GM19455 (cell line): ENCODE measurements at regions not wholly inside any gene's neighbourhood (a gene's known extent, or its start where the extent isn't known, plus 50 kb on each side); places are given as distances from the start of the nearest gene placed in this dataset.

ENCODE experiments used
- ATAC-seq: cut with Tn5 transposase; IDR thresholded peaks from one replicate; pipeline ENCODE4 v1.9.1; 2021; ENCODE audit not compliant: unreplicated experiment

- ATAC-seq: no peak
These were observed 50.3 kb upstream of the TRIM9 start for GRCh38 chr14:51145246-51145645.

GRCh38 chr14:51147183-51147582, 52.3 kb upstream of the TRIM9 start:
- ATAC-seq: no peak

- no peak for ATAC-seq
These were observed 60.4 kb upstream of the TRIM9 start for GRCh38 chr14:51155326-51155725.

- no peak for ATAC-seq
These were observed 62.1 kb upstream of the TRIM9 start for GRCh38 chr14:51157012-51157411.

- ATAC-seq: no peak
These were observed 66.0 kb upstream of the TRIM9 start for GRCh38 chr14:51160871-51161270.

GRCh38 chr14:51165415-51165814, 70.5 kb upstream of the TRIM9 start:
- no peak for ATAC-seq

- no peak for ATAC-seq
These were observed 72.3 kb upstream of the TMX1 start for GRCh38 chr14:51167587-51168214.

GRCh38 chr14:51168215-51168613, 71.8 kb upstream of the TMX1 start:
- ATAC-seq: no peak

- no peak for ATAC-seq
These were observed 66.2 kb upstream of the TMX1 start for GRCh38 chr14:51173863-51174262.

GRCh38 chr14:51176839-51177238, 63.2 kb upstream of the TMX1 start:
- ATAC-seq: no peak

- ATAC-seq: peak; percentile 59
These were observed 59.5 kb upstream of the TMX1 start for GRCh38 chr14:51180577-51180976.

GRCh38 chr14:51182131-51182565, 57.9 kb upstream of the TMX1 start:
- ATAC-seq: no peak

GRCh38 chr14:51185180-51185579, 54.9 kb upstream of the TMX1 start:
- ATAC-seq: no peak

GRCh38 chr14:51185754-51186153, 54.3 kb upstream of the TMX1 start:
- peak; percentile 77 for ATAC-seq

GRCh38 chr14:51188566-51189185, 51.4 kb upstream of the TMX1 start:
- ATAC-seq: no peak

GRCh38 chr14:51189600-51190376, 50.3 kb upstream of the TMX1 start:
- ATAC-seq: no peak
